Panc1 (cell line): ENCODE measurements at regions not wholly inside any gene's neighbourhood (a gene's known extent, or its start where the extent isn't known, plus 50 kb on each side); places are given as distances from the start of the nearest gene placed in this dataset.

Source experiments
- ATAC-seq: fragments of 200-7000 bp; cut with Tn5 transposase; 2 replicates; pipeline ENCODE4 v1.9.1; 2020; ENCODE audit warnings: mild to moderate bottlenecking, moderate library complexity
- BruUV-seq: library from RNA; stranded (reverse); fragments of 400-500 nt; replicated peaks from 2 replicates; lab custom pipeline; 2021; lab: Mats Ljungman, UMichigan
- CTCF ChIA-PET: fragments of 300-600 bp; sonication (Branson Sonifier 250); formaldehyde crosslinking; loops from one replicate; lab custom pipeline; 2022; ENCODE audit warnings: antibody characterized with exemption; lab: Charles Lee
- POLR2A ChIA-PET: fragments of 300-600 bp; sonication (Branson Sonifier 250); formaldehyde crosslinking; loops from one replicate; lab custom pipeline; 2022; ENCODE audit warnings: antibody characterized with exemption; lab: Charles Lee
- DNase-seq: peaks from one replicate; pipeline ENCODE4 v3.0.0-alpha.2; 2010; ENCODE audit warnings: low read depth, low spot score
- H3K27ac ChIP-seq: 2 replicates; pipeline ENCODE4 v1.5.1; 2011; ENCODE audit warnings: mild to moderate bottlenecking, low read length, inconsistent platforms
- H3K27me3 ChIP-seq: fragments of 200-500 bp; sonication (Bioruptor generic); 2 replicates; pipeline ENCODE4 v1.6.0; 2014; ENCODE audit warnings: low read length, inconsistent platforms; ENCODE audit not compliant: control insufficient read depth, insufficient read depth
- H3K36me3 ChIP-seq: fragments of 200-500 bp; sonication (Bioruptor generic); 2 replicates; pipeline ENCODE4 v1.5.1; 2014; ENCODE audit warnings: inconsistent platforms, mild to moderate bottlenecking, low read length, moderate library complexity; ENCODE audit not compliant: control insufficient read depth, insufficient read depth
- H3K4me1 ChIP-seq: 2 replicates; pipeline ENCODE4 v1.5.1; 2011; ENCODE audit warnings: inconsistent platforms, mild to moderate bottlenecking, low read length, moderate library complexity; ENCODE audit not compliant: control insufficient read depth, insufficient read depth
- H3K4me3 ChIP-seq, 2 experiments: 2 replicates each; pipeline ENCODE4 v1.5.1; 2011 to 2012; ENCODE audit warnings: low read depth in 2 of 2, low read length in 2 of 2, mild to moderate bottlenecking in 2 of 2, inconsistent platforms in 1 of 2, moderate library complexity in 1 of 2
- H3K9me3 ChIP-seq: fragments of 200-500 bp; sonication (Bioruptor generic); 2 replicates; pipeline ENCODE4 v1.5.1; 2014; ENCODE audit warnings: low read depth, mild to moderate bottlenecking, inconsistent platforms, low read length, moderate library complexity; ENCODE audit not compliant: control insufficient read depth, insufficient read depth
- CTCF ChIP-seq: fragments of 450-650 bp; IDR thresholded peaks from 2 replicates; pipeline ENCODE4 v1.5.1; 2017; ENCODE audit warnings: mild to moderate bottlenecking
- POLR2AphosphoS5 ChIP-seq: IDR thresholded peaks from 2 replicates; pipeline ENCODE4 v1.6.1; 2012; ENCODE audit warnings: mild to moderate bottlenecking, low read depth, low read length, moderate library complexity
- REST ChIP-seq, 2 experiments: IDR thresholded peaks; 2 replicates each; pipeline ENCODE4 v1.6.1; 2011 to 2012; ENCODE audit warnings: low read depth in 2 of 2, control low read depth in 1 of 2, low read length in 1 of 2, mild to moderate bottlenecking in 1 of 2, moderate library complexity in 1 of 2; ENCODE audit not compliant: insufficient read depth in 1 of 2
- SIN3A ChIP-seq: IDR thresholded peaks from 2 replicates; pipeline ENCODE4 v1.6.1; 2012; ENCODE audit warnings: low read depth, mild to moderate bottlenecking, low read length, moderate library complexity, borderline replicate concordance; ENCODE audit not compliant: insufficient read depth
- TCF7L2 ChIP-seq: IDR thresholded peaks from 2 replicates; pipeline ENCODE4 v1.6.1; 2011; ENCODE audit warnings: mild to moderate bottlenecking, low read depth, low read length, inconsistent platforms
- in situ Hi-C: cut with HindIII; loops from 2 replicates; pipeline ENCODE4 v1.10.0; 2016; ENCODE audit warnings: low sequenced_read_pairs, low pct_unique_long_range_greater_than_20kb
- intact Hi-C: fragments of 100-400 bp; cut with micrococcal nuclease; formaldehyde crosslinking; loops from one replicate; pipeline ENCODE4 v1.10.0; 2022; ENCODE audit not compliant: unreplicated experiment

- TF ChIP-seq REST (IDR thresholded peaks at IDR 0.05; ENCODE audit: insufficient read depth in 1 of 2, low read depth in 2 of 2, low read length in 1 of 2) (no peak), POLR2AphosphoS5 (no peak), SIN3A (no peak), CTCF (0 out of 2 replicates have a peak, but pooled peaks have one; percentile 4)
- CTCF ChIA-PET, result no interaction called here
- no peaks in the 10 kb centered on the region for H3K9me3 ChIP-seq
- no peaks in the 10 kb centered on the region for H3K4me1 ChIP-seq
- no peak overlapping the region for H3K4me3 ChIP-seq
- H3K36me3 ChIP-seq, result no peaks in the 10 kb centered on the region
- no peak overlapping the region for H3K27ac ChIP-seq
- ATAC-seq, result no peak
- in situ Hi-C loops, result no loop called here
- intact Hi-C loops, result no loop called here
- H3K27me3 ChIP-seq, result no peaks in the 10 kb centered on the region
- POLR2A ChIA-PET, result no interaction called here
- BruUV-seq, result no TSS peak
- no peak for DNase-seq
Observed at GRCh38 chr12:93000026-93000425, 70.9 kb upstream of the EEA1 start.

- H3K27me3 ChIP-seq, result no peaks in the 10 kb centered on the region
- BruUV-seq, result no TSS peak
- POLR2A ChIA-PET, result no interaction called here
- H3K9me3 ChIP-seq, result no peaks in the 10 kb centered on the region
- no peak overlapping the region for H3K27ac ChIP-seq
- CTCF ChIA-PET, result no interaction called here
- intact Hi-C loops (no loop called here), in situ Hi-C loops (no loop called here)
- ATAC-seq, result no peak
- H3K4me3 ChIP-seq, result no peak overlapping the region
- H3K4me1 ChIP-seq, result no peaks in the 10 kb centered on the region
- no peak for DNase-seq
- TF ChIP-seq CTCF (no peak), SIN3A (no peak), TCF7L2 (no peak), REST (IDR thresholded peaks at IDR 0.05; ENCODE audit: insufficient read depth in 1 of 2, low read depth in 2 of 2, low read length in 1 of 2) (no peak)
- no peaks in the 10 kb centered on the region for H3K36me3 ChIP-seq
Observed at GRCh38 chr12:93001407-93001806, 72.3 kb upstream of the EEA1 start.
